Esophagus muscularis mucosa (tissue), 4 donors: ENCODE measurements at regions not wholly inside any gene's neighbourhood (a gene's known extent, or its start where the extent isn't known, plus 50 kb on each side); places are given as distances from the start of the nearest gene placed in this dataset.

Source experiments
- DNase-seq: peaks from one replicate; pipeline ENCODE4 v3.0.0-alpha.2; 2017; ENCODE audit errors: extremely low spot score
- H3K27ac ChIP-seq, 4 donors: fragments of 200-600 bp; sonication (generic); replicated peaks in 1 of 4; 1 replicate in 3 of 4; 2 replicates in 1 of 4; pipeline ENCODE4 v1.5.1; 2016 to 2019; ENCODE audit warnings: mild to moderate bottlenecking in 1 of 4
- H3K27me3 ChIP-seq, 4 donors: fragments of 200-600 bp; sonication (generic); one replicate each; pipeline versions ENCODE4 v1.5.1 to v1.6.0; 2016 to 2019
- H3K36me3 ChIP-seq, 4 donors: fragments of 200-600 bp; sonication (generic); one replicate each; pipeline ENCODE4 v1.5.1; 2016 to 2019
- H3K4me1 ChIP-seq, 4 donors: fragments of 200-600 bp; sonication (generic); one replicate each; pipeline ENCODE4 v1.5.1; 2016 to 2019
- H3K4me3 ChIP-seq, 4 donors: fragments of 200-600 bp; sonication (generic); 1 replicate in 2 of 4; 2 replicates in 2 of 4; pipeline ENCODE4 v1.5.1; 2016 to 2019; ENCODE audit warnings: mild to moderate bottlenecking in 4 of 4, moderate library complexity in 1 of 4
- H3K9me3 ChIP-seq, 4 donors: fragments of 200-600 bp; sonication (generic); 1 replicate in 3 of 4; 2 replicates in 1 of 4; pipeline ENCODE4 v1.5.1; 2016 to 2019
- CTCF ChIP-seq, 3 experiments: fragments of 200-600 bp in 2 of 3; fragments of 450-650 bp in 1 of 3; sonication (generic) in 2 of 3; IDR thresholded peaks; one replicate each; pipeline ENCODE4 v1.5.1; 2017 to 2019; ENCODE audit warnings: antibody characterized with exemption in 3 of 3, mild to moderate bottlenecking in 2 of 3, moderate library complexity in 1 of 3
- EP300 ChIP-seq: sonication (generic); formaldehyde crosslinking; IDR thresholded peaks from one replicate; pipeline ENCODE4 v1.6.1; 2017; ENCODE audit warnings: antibody characterized with exemption
- POLR2A ChIP-seq: fragments of 450-650 bp; IDR thresholded peaks from one replicate; pipeline ENCODE4 v1.6.1; 2017; ENCODE audit warnings: antibody characterized with exemption, moderate library complexity, mild to moderate bottlenecking, low read depth
- POLR2AphosphoS5 ChIP-seq, 2 donors: sonication (generic); formaldehyde crosslinking; IDR thresholded peaks; one replicate each; pipeline ENCODE4 v1.6.1; 2017; ENCODE audit warnings: antibody characterized with exemption in 2 of 2
- WGBS: methylation state at CpG from one replicate; pipeline ENCODE4 v1.1.5; 2018; 5-methylcytosine and 5-hydroxymethylcytosine counted together
- intact Hi-C: fragments of 100-400 bp; cut with DNase I; formaldehyde crosslinking; loops from one replicate; pipeline ENCODE4 v1.15.1; 2023

GRCh38 chr5:103918668-103919367 is 356.2 kb upstream of the NUDT12 start:
- no peak for DNase-seq
- Histone ChIP-seq H3K4me1 (no peaks in the 10 kb centered on the region), H3K36me3 (no peaks in the 10 kb centered on the region), H3K27me3 (no peaks in the 10 kb centered on the region), H3K27ac (no peak overlapping the region), H3K4me3 (no peak overlapping the region), H3K9me3 (no peaks in the 10 kb centered on the region)
- intact Hi-C loops: no loop called here
- no peak for TF ChIP-seq EP300
- TF ChIP-seq CTCF (IDR thresholded peaks at IDR 0.05): no peak
- TF ChIP-seq POLR2AphosphoS5 (IDR thresholded peaks at IDR 0.05): no peak
- no peak for TF ChIP-seq POLR2A

- H3K27ac ChIP-seq: no peak overlapping the region
- 82% methylated on average over 1 of the region's 1 CpG for WGBS
- TF ChIP-seq EP300 (no peak), POLR2A (no peak), POLR2AphosphoS5 (IDR thresholded peaks at IDR 0.05) (no peak), CTCF (IDR thresholded peaks at IDR 0.05) (no peak)
- H3K27me3 ChIP-seq: no peaks in the 10 kb centered on the region
- H3K4me3 ChIP-seq: no peak overlapping the region
- no peaks in the 10 kb centered on the region for H3K36me3 ChIP-seq
- DNase-seq: no peak
- intact Hi-C loops: no loop called here
- H3K4me1 ChIP-seq: no peaks in the 10 kb centered on the region
- H3K9me3 ChIP-seq: no peaks in the 10 kb centered on the region
Measured at GRCh38 chr5:103915081-103915480, 352.5 kb upstream of the NUDT12 start.

- Histone ChIP-seq H3K36me3 (no peaks in the 10 kb centered on the region), H3K4me1 (no peaks in the 10 kb centered on the region), H3K4me3 (no peak overlapping the region), H3K27ac (no peak overlapping the region), H3K27me3 (no peaks in the 10 kb centered on the region), H3K9me3 (no peaks in the 10 kb centered on the region)
- TF ChIP-seq CTCF (IDR thresholded peaks at IDR 0.05): no peak
- no peak for TF ChIP-seq POLR2AphosphoS5 (IDR thresholded peaks at IDR 0.05)
- TF ChIP-seq EP300: no peak
- TF ChIP-seq POLR2A: no peak
- no peak for DNase-seq
- WGBS: 75% methylated on average over 2 of the region's 2 CpGs
- intact Hi-C loops: no loop called here
Measured at GRCh38 chr5:103910786-103911185, 348.2 kb upstream of the NUDT12 start.

- Histone ChIP-seq H3K27me3 (no peaks in the 10 kb centered on the region), H3K27ac (no peak overlapping the region), H3K4me1 (no peaks in the 10 kb centered on the region), H3K36me3 (no peaks in the 10 kb centered on the region), H3K4me3 (no peak overlapping the region), H3K9me3 (no peaks in the 10 kb centered on the region)
- WGBS: 81% methylated on average over 2 of the region's 2 CpGs
- no peak for DNase-seq
- intact Hi-C loops: no loop called here
- TF ChIP-seq CTCF (IDR thresholded peaks at IDR 0.05) (no peak), POLR2A (no peak), POLR2AphosphoS5 (IDR thresholded peaks at IDR 0.05) (no peak), EP300 (no peak)
Measured at GRCh38 chr5:103910011-103910410, 347.4 kb upstream of the NUDT12 start.

GRCh38 chr5:103909391-103909790 is 346.8 kb upstream of the NUDT12 start:
- no peaks in the 10 kb centered on the region for H3K27me3 ChIP-seq
- H3K4me1 ChIP-seq: no peaks in the 10 kb centered on the region
- no peak for TF ChIP-seq POLR2A
- TF ChIP-seq CTCF (IDR thresholded peaks at IDR 0.05): no peak
- no peak for TF ChIP-seq EP300
- no peak for TF ChIP-seq POLR2AphosphoS5 (IDR thresholded peaks at IDR 0.05)
- no peaks in the 10 kb centered on the region for H3K9me3 ChIP-seq
- H3K27ac ChIP-seq: no peak overlapping the region
- 85% methylated on average over 3 of the region's 3 CpGs for WGBS
- DNase-seq: no peak
- no peaks in the 10 kb centered on the region for H3K36me3 ChIP-seq
- intact Hi-C loops: no loop called here
- no peak overlapping the region for H3K4me3 ChIP-seq
